ENCODE measurements at regions not wholly inside any gene's neighbourhood (a gene's known extent, or its start where the extent isn't known, plus 50 kb on each side); places are given as distances from the start of the nearest gene placed in this dataset.

- Histone ChIP-seq H3K4me3 (no peak overlapping the region), H3K4me2 (no peak overlapping the region), H3K27ac (no peak overlapping the region), H3K9me3 (no peaks in the 10 kb centered on the region), H3K4me1 (no peaks in the 10 kb centered on the region)
- WGBS (ENCODE audit: missing lambda C conversion rate): 2% methylated on average over 5 of the region's 5 CpGs
- DNase-seq (ENCODE audit: low read depth in 1 of 2, low spot score in 1 of 2) (no peak), ATAC-seq (no peak), FAIRE-seq (no peak)
- ChIA-PET POLR2A (no interaction called here), CTCF (no interaction called here)
- no peak for TF ChIP-seq KDM5A (IDR thresholded peaks at IDR 0.05)
These were observed 326.4 kb downstream of the SLITRK2 start for GRCh38 chrX:146144039-146144438.

- FAIRE-seq (no peak), ATAC-seq (no peak)
- no peak overlapping the region for H3K4me2 ChIP-seq
These were observed 336.6 kb downstream of the SLITRK2 start for GRCh38 chrX:146154191-146154590.

DNA sequence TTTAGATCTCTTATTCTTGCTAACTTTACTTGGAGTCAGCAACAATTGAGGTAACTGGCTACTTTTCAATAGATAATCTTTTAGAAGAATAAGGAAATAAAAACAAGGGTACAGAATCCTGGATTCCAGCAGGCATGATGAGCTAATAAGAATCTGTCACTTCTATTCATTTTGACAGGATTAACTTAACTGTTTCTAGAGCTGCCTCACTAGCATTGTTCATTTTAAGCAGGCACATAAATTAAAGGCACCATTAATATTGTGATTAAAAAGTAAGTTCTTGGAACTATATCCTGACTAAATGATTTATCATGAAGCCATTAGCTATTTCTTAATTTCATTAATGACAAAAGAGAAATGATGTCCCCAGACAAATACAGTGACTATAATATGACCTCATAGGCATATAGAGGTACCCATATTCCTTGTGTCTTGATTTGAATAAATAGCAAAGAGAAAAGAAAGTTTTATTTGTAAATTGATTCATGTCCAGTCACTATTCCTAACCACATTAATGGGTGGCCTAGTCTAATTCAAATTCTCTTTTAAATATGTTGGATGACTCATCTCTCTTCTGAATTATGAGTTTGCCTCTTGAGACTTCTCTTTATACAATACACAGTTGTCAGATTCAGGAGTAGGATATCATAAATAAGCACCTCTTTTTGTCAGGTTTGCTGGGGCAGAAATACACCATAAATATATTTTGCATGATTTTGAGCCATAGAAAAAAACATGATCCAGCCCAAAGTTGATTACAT lies 343.0 kb downstream of the SLITRK2 start:
- ChIA-PET POLR2A (no interaction called here), CTCF (no interaction called here)
- Histone ChIP-seq H3K27ac (no peak overlapping the region), H3K4me1 (no peaks in the 10 kb centered on the region), H3K4me2 (no peak overlapping the region), H3K9me3 (no peaks in the 10 kb centered on the region), H3K4me3 (no peak overlapping the region)
- DNase-seq (ENCODE audit: low read depth in 1 of 2, low spot score in 1 of 2): no peak
- no peak for ATAC-seq
- TF ChIP-seq, protein P1, sequence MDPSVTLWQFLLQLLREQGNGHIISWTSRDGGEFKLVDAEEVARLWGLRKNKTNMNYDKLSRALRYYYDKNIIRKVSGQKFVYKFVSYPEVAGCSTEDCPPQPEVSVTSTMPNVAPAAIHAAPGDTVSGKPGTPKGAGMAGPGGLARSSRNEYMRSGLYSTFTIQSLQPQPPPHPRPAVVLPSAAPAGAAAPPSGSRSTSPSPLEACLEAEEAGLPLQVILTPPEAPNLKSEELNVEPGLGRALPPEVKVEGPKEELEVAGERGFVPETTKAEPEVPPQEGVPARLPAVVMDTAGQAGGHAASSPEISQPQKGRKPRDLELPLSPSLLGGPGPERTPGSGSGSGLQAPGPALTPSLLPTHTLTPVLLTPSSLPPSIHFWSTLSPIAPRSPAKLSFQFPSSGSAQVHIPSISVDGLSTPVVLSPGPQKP (IDR thresholded peaks at IDR 0.05; ENCODE audit: low read depth, low read length): no peak
- TF ChIP-seq, protein P2, sequence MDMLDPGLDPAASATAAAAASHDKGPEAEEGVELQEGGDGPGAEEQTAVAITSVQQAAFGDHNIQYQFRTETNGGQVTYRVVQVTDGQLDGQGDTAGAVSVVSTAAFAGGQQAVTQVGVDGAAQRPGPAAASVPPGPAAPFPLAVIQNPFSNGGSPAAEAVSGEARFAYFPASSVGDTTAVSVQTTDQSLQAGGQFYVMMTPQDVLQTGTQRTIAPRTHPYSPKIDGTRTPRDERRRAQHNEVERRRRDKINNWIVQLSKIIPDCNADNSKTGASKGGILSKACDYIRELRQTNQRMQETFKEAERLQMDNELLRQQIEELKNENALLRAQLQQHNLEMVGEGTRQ (IDR thresholded peaks at IDR 0.05): no peak
- TF ChIP-seq, protein P3, sequence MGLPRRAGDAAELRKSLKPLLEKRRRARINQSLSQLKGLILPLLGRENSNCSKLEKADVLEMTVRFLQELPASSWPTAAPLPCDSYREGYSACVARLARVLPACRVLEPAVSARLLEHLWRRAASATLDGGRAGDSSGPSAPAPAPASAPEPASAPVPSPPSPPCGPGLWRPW (IDR thresholded peaks at IDR 0.05): no peak
- TF ChIP-seq PHF8 (IDR thresholded peaks at IDR 0.05; ENCODE audit: borderline replicate concordance, low read depth): no peak
- no peak for TF ChIP-seq EP300 (IDR thresholded peaks at IDR 0.05)
- no peak for TF ChIP-seq RCOR1 (IDR thresholded peaks at IDR 0.05; ENCODE audit: low read depth, low read length)
- no peak for TF ChIP-seq CBX2 (IDR thresholded peaks at IDR 0.05; ENCODE audit: borderline replicate concordance, low read depth)
- TF ChIP-seq, protein P4, sequence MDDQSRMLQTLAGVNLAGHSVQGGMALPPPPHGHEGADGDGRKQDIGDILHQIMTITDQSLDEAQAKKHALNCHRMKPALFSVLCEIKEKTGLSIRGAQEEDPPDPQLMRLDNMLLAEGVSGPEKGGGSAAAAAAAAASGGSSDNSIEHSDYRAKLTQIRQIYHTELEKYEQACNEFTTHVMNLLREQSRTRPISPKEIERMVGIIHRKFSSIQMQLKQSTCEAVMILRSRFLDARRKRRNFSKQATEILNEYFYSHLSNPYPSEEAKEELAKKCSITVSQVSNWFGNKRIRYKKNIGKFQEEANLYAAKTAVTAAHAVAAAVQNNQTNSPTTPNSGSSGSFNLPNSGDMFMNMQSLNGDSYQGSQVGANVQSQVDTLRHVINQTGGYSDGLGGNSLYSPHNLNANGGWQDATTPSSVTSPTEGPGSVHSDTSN (IDR thresholded peaks at IDR 0.05): no peak
- TF ChIP-seq CEBPB (IDR thresholded peaks at IDR 0.05): no peak
- no peak for TF ChIP-seq POLR2A (IDR thresholded peaks at IDR 0.05; ENCODE audit: low read length)
- TF ChIP-seq ZSCAN20 (CRISPR knock-in tag; IDR thresholded peaks at IDR 0.05): no peak
- TF ChIP-seq MYC (IDR thresholded peaks at IDR 0.05; ENCODE audit: borderline replicate concordance, low read length): no peak
- no peak for TF ChIP-seq SMC3 (IDR thresholded peaks at IDR 0.05)
- FAIRE-seq: no peak

More at GRCh38 chrX:146154191-146154590, 336.6 kb downstream of the SLITRK2 start:
- no peaks in the 10 kb centered on the region for H3K9me3 ChIP-seq
- H3K27ac ChIP-seq: no peak overlapping the region
- CTCF ChIA-PET: interaction anchor here (0.8 kb wide), 1 partner anchor 91 kb away, joined by 3 read pairs; no protein-coding TSS in a partner anchor
- no peaks in the 10 kb centered on the region for H3K4me1 ChIP-seq
- no peak for TF ChIP-seq HOXB13 (CRISPR knock-in tag; IDR thresholded peaks at IDR 0.05; ENCODE audit: low read depth)
- TF ChIP-seq NPAS2 (CRISPR knock-in tag; IDR thresholded peaks at IDR 0.05; ENCODE audit: borderline replicate concordance): no peak
- no peak for TF ChIP-seq ZSCAN20 (CRISPR knock-in tag; IDR thresholded peaks at IDR 0.05)
- no peak for TF ChIP-seq FOSB (CRISPR knock-in tag; IDR thresholded peaks at IDR 0.05)
- TF ChIP-seq MAX (IDR thresholded peaks at IDR 0.05): no peak
- TF ChIP-seq TFCP2L1 (CRISPR knock-in tag; IDR thresholded peaks at IDR 0.05): no peak
- no peak overlapping the region for H3K4me3 ChIP-seq
- POLR2A ChIA-PET: no interaction called here
- no peak for DNase-seq (ENCODE audit: low read depth in 1 of 2, low spot score in 1 of 2)
- WGBS (ENCODE audit: missing lambda C conversion rate): 32% methylated on average over 4 of the region's 4 CpGs

Measured in A549 (cell line).